ENCODE measurements at regions not wholly inside any gene's neighbourhood (a gene's known extent, or its start where the extent isn't known, plus 50 kb on each side); places are given as distances from the start of the nearest gene placed in this dataset.
"Not testable (repeated sequence)": the region's sequence is repeated elsewhere in the genome, so short reads cannot be mapped to it uniquely, and the experiment has no call there.

GRCh38 chr6:49233483-49233882, 229.6 kb downstream of the MMUT start:
- no peak for DNase-seq
- intact Hi-C loops (cut with DNase I; ENCODE audit: low total_unique reads) = no loop called here

DNA sequence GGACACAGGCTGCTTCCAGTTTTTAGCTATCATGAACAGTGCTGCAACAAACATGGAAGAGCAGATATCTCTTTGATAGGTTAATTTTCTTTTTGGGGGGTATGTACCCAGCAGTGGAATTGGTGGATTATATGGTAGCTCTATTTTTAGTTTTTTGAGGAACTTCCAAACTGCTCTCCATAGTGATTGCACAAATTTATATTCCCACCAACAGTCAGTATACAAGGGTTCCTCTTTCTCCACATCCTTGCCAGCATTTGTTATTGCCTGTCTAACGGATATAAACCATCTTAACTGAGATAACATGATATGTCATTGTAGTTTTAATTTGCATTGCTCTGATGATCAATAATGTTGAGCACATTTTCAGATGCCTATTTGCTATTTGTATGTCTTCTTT, 237.6 kb downstream of the MMUT start:
- Histone ChIP-seq H3K9me3 (peaks cover 0 to under 1% (median 0%) of the 10 kb centered on the region in 3 donors), H3K27me3 (no peaks in the 10 kb centered on the region), H3K27ac (no peak overlapping the region), H3K4me3 (no peak overlapping the region), H3K36me3 (no peaks in the 10 kb centered on the region), H3K4me1 (no peaks in the 10 kb centered on the region)
- DNase-seq = no peak
- TF ChIP-seq CTCF (IDR thresholded peaks at IDR 0.05) = no peak
- intact Hi-C loops (cut with DNase I; ENCODE audit: low total_unique reads) = no loop called here

More at GRCh38 chr6:49233483-49233882, 229.6 kb downstream of the MMUT start:
- no peak overlapping the region for H3K27ac ChIP-seq
- no peak overlapping the region for H3K4me3 ChIP-seq
- TF ChIP-seq CTCF (IDR thresholded peaks at IDR 0.05) = no peak
- H3K27me3 ChIP-seq = no peaks in the 10 kb centered on the region
- H3K9me3 ChIP-seq = peaks cover 0 to 4% (median 0%) of the 10 kb centered on the region in 3 donors
- no peaks in the 10 kb centered on the region for H3K36me3 ChIP-seq
- no peaks in the 10 kb centered on the region for H3K4me1 ChIP-seq

- Histone ChIP-seq H3K27me3 (no peaks in the 10 kb centered on the region), H3K4me1 (no peaks in the 10 kb centered on the region), H3K27ac (no peak overlapping the region), H3K4me3 (no peak overlapping the region), H3K9me3 (no peaks in the 10 kb centered on the region), H3K36me3 (no peaks in the 10 kb centered on the region)
- DNase-seq = no peak
- TF ChIP-seq CTCF (IDR thresholded peaks at IDR 0.05) = no peak
- intact Hi-C loops (cut with DNase I; ENCODE audit: low total_unique reads) = no loop called here
Observed at GRCh38 chr6:49220293-49220692, 242.8 kb downstream of the MMUT start.

GRCh38 chr6:49205526-49205925, 257.5 kb downstream of the MMUT start:
- no peak for DNase-seq
- H3K9me3 ChIP-seq = no peaks in the 10 kb centered on the region
- no peak overlapping the region for H3K4me3 ChIP-seq
- no peaks in the 10 kb centered on the region for H3K27me3 ChIP-seq
- H3K27ac ChIP-seq = no peak overlapping the region
- H3K4me1 ChIP-seq = no peaks in the 10 kb centered on the region
- intact Hi-C loops (cut with DNase I; ENCODE audit: low total_unique reads) = no loop called here
- no peak for TF ChIP-seq CTCF (IDR thresholded peaks at IDR 0.05)
- H3K36me3 ChIP-seq = no peaks in the 10 kb centered on the region

GRCh38 chr6:49202924-49203536, 260.0 kb downstream of the MMUT start:
- H3K27me3 ChIP-seq = no peaks in the 10 kb centered on the region
- DNase-seq = no peak
- H3K27ac ChIP-seq = no peak overlapping the region
- no peak for TF ChIP-seq CTCF (IDR thresholded peaks at IDR 0.05)
- intact Hi-C loops (cut with DNase I; ENCODE audit: low total_unique reads) = no loop called here
- no peaks in the 10 kb centered on the region for H3K4me1 ChIP-seq
- no peak overlapping the region for H3K4me3 ChIP-seq
- no peaks in the 10 kb centered on the region for H3K9me3 ChIP-seq
- no peaks in the 10 kb centered on the region for H3K36me3 ChIP-seq

- DNase-seq = no peak
- no peak for TF ChIP-seq CTCF (IDR thresholded peaks at IDR 0.05)
- H3K27me3 ChIP-seq = no peaks in the 10 kb centered on the region
- H3K4me1 ChIP-seq = no peaks in the 10 kb centered on the region
- H3K27ac ChIP-seq = no peak overlapping the region
- intact Hi-C loops (cut with DNase I; ENCODE audit: low total_unique reads) = no loop called here
- no peaks in the 10 kb centered on the region for H3K9me3 ChIP-seq
- no peak overlapping the region for H3K4me3 ChIP-seq
- H3K36me3 ChIP-seq = no peaks in the 10 kb centered on the region
Observed at GRCh38 chr6:49198015-49198414, 265.0 kb downstream of the MMUT start.

DNA sequence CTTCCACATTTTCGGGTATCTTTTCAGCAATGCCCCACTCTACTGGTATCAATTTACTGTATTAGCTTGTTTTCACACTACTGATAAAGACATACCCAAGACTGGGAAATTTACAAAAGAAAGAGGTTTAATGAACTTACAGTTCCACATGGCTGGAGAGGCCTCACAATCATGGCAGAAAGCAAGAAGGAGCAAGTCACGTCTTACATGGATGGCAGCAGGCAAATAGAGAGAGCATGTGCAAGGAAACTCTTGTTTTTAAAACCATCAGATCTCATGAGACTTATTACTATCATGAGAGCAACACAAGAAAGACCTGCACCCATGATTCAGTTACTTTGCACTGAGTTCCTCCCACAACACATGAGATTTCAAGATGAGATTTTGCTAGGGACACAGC, 300.7 kb downstream of the MMUT start:
- H3K27me3 ChIP-seq; H3K27ac ChIP-seq; H3K9me3 ChIP-seq; H3K4me3 ChIP-seq; DNase-seq; intact Hi-C loops (cut with DNase I; ENCODE audit: low total_unique reads); H3K4me1 ChIP-seq; H3K36me3 ChIP-seq: not testable (repeated sequence)
